Activated T-cell treated with anti-CD3 and anti-CD28 coated beads for 1 hour (primary cell): ENCODE measurements at regions not wholly inside any gene's neighbourhood (a gene's known extent, or its start where the extent isn't known, plus 50 kb on each side); places are given as distances from the start of the nearest gene placed in this dataset.

Source experiments
- DNase-seq: peaks from one replicate; pipeline ENCODE4 v3.0.0-alpha.2; 2020; ENCODE audit warnings: low read depth

DNA sequence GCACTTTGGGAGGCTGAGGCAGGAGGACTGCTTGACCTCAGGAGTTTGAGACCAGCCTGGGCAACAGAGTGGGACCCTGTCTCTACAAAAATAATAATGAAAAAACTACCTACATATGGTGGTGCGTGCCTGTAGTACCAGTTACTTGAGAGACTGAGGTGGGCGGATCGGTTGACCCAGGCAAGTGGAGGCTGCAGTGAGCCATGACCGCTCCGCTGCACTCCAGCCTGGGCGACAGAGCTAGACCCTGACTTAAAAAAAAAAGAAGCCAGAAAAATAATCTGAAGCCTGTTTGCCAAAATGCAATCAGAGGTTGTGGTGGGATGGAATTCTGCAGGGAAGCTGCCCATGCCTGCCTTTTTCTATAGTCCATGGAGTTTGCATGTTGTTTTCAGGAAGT, 50.4 kb upstream of the GGTA1 start:
- no peak for DNase-seq

DNA sequence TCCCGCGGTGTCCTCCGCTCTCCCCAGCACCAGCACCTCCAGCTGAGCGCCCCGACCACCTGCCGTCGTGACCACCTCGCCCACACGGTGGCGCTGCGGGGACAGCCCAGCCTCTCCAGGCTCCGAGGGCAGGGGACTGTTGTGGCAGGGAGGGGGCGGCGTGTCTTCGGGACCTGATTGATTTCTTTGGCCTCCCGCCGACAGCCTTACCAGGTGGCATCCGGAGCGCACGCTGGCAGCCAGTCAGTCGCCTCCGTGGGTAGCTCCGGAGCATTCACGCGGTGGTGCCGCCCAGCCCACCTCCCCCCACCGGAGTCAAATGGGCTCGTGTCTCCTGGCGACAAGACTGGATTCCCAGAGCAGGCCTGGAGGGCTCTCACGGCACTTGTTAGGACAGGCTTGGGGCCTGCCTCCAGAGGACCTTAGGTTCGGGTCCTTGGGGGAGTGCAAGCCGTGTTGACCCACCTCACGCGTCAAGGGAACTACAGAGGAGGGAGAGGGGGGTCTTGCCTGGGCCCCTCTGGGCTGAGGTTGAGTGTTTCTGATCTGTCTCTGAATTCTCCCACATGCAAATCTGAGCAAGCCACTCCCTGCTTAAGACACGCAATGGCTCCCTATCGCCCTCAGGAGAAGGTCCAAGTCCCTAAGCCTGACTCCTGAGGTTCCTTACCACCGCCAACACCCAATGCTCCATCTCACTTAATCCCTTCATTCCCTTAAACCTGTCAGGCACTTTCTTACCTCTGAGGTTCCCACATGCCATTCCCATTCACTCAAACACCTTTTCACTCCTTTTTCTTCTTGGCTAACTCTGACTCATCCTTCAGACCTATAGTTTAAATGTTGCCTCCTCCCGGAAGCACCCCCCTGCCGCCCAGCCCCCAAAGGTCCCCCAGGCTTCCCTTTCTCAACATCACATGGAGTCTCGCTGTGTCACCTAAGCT, 51.2 kb upstream of the GGTA1 start:
- peak; percentile 62 for DNase-seq

DNA sequence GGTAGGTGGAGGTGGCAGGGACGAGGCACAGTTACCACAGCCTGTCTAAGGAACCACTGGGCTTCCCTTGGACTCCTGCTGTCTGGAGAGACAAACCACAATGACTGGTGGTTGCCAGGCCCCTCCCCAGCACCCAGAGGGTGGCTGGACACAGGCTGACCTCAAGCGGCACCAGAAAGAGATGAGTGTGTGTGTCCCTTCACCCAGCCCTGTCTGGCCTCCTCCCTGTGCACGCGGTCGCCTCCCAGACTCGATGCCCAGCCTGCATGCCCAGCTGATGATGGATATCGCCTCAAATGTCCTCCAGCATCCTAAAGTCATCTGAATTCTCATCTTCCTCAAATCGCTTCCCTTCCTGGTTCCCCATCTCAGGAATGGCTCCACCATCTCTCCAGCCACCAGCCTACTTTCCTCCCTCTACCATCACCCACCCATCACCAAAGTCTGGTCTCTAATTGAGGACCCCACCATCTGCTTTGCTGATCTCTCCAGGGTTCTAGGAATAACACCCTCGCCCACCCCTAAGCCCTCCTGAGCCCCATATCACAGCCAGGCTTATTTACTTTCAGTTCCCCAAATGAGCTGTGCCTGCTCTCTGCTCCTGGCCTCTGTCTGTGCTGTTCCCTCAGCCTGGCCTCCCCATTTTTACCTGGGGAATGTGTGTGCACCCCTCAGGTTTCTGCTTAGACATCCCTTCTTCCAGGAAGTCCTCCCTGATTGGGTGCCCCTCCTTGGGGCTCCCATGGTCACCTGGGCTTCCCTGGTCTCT, 52.5 kb upstream of the GGTA1 start:
- DNase-seq = no peak

DNA sequence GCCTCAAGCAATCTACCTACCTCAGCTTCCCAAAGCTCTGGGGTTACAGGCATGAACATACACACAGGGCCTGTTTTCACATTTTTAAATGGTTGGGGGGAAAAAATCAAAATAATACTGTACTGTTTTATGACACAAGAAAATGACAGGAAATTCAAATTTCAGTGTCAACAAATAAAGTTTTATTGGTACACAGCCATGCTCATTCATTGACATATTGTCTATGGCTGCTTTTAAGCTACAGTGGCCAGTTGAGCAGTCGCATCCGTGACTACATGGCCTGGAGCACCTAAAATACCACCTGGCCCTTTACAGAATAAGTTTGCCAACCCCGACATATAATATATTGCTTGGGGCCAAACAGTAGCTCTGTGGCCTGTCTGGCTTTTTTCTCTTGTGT, 56.4 kb upstream of the GGTA1 start:
- no peak for DNase-seq

DNA sequence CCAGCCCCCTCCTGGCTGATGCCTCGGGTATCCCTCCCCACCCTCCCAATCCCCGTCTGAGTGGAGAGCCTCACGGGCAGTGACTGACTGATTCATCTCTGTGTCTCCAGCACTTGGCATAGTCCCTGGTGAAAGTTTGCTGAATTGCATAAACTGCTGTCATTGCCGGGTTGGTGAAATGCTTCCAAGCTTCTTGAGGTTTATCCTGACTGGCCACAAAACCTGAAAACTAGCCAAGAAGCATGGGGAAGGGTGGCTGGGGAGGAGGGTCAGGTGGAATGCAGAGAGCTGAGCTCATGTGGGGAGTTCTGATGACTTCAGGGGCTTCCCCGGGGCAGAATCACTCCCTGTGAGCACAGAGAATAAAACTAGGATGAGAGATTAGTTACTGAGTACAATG, 56.9 kb upstream of the GGTA1 start:
- no peak for DNase-seq

DNA sequence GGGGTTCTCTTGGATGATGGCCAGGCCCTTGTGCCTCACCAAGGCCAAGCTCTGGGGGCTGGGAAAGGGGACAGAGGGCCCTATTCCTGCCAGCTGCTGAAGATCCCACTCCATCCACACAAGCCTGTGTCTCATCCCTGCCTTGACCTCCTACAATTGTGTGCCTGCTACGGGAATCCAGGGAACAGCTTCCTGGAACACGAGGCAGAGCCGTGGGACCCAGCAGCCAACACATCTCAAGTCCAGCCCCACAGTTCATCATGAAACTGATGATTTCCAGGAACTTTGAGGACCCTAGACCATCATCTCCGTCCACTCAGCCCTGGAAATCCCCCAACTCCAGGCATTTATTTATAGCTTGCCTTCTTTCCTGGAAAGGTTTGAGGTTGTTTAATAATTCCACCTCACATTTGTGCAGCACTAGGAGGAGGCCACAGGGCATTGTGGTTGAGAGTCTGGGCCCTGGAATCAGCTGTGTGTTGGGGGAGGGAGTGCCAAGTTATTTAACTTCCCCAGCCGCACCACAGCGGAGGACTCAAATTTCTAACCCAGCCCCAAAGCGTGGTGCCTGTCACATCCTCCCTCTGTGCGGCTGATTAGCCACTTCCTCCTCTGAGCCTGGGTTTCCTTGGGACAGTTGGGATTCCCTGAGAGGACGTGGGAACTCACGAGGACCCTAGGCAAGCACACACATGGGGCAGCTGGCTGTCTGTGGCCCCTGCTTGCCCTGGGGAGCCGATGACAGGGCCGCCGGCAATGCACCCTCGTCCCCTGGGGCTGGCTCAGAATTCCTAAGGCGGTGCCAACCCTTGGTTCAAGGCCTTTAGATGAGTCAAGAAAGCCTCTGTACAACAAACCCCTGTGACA, 58.2 kb upstream of the GGTA1 start:
- DNase-seq = no peak

DNA sequence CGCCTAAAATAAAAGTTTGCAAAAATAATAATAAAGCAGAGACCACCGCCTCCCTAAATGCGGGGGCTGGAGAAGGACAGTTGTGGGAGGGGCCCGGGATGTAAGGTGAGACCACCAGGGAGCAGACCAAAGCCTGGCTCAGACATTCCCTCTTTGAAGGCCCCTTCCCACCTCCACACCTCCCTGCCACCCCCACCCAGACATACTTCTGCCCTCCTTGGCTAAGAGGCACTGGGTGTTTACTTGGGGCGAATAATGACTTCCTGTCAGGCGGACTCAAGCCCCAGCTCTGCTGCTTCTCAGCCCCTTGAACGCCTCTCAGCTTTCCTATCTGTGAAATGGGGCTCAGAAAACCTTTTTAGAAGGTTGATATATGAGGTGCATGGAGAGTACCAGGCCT, 58.8 kb upstream of the GGTA1 start:
- DNase-seq = no peak

DNA sequence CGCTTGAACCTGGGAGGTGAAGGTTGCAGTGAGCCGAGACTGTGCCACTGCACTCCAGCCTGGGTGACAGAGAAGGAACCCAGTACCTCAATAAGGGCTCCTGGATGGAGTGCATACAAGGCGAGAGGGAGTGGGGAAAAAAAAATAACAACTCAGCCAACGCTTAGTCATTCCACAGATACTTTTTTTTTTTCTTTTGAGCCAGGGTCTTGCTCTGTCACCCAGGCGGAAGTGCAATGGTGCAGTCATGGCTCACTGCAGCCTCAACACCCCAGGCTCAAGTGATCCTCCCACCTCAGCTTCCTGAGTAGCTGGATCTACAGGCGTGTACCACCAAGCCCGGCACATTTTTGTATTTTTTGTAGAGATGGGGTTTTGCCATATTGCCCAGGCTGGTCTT, 59.5 kb upstream of the GGTA1 start:
- no peak for DNase-seq

DNA sequence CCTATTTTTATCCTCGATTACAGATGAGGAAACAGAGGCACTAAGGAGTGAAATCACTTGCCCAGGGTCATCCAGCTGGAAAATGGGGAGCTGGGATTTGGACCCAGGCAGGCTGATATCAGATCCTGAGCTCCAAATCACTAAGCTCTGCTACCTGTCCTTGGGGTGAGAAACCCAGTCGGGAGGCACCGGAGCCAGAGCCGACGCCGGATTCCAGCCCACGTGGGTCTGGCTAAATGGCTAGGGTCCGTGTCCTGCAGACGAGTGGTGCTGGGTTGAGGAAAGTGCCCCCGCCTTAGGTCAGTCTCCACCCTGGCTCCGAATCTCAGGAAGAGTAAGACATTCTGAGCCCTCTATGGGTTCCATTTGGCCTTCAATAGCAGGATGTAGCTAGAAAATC, 61.3 kb upstream of the GGTA1 start:
- DNase-seq = no peak

DNA sequence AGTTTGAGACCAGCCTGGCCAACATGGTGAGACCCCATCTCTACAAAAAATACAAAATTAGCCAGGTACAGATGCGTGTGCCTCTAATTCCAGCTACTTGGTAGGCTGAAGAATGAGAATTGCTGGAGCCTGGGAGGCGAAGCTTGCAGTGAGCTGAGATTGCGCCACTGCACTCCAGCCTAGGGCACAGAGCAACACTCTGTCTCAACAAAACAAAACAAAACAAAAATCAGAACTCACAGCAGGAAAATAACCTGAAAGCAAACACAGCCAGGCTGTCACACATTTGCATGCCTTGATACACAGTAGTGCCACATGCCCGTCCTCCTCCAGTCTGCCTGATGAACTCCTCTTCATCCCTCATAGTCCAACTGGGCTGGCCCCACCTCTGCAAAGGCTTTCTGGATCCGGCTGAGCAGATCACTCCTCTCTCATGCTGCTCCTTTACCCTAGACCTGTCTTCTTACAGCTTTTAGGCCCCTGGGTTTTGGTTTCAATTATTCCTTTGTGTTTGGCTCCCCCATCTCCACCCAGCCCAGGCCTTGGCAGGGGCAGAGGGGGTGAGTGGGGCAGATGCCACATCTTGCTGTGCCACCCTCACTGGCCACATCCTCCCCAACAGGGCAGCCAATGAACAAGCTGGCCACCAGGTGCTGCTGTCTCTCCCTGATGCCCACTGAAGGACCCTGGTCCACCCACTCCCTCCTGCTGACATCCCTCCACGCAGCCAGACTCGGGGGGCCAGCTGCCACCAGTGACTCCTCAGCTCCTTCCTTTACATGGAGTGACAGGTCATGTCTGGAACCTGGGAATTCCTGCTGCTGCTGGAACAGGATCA, 62.0 kb upstream of the GGTA1 start:
- no peak for DNase-seq

DNA sequence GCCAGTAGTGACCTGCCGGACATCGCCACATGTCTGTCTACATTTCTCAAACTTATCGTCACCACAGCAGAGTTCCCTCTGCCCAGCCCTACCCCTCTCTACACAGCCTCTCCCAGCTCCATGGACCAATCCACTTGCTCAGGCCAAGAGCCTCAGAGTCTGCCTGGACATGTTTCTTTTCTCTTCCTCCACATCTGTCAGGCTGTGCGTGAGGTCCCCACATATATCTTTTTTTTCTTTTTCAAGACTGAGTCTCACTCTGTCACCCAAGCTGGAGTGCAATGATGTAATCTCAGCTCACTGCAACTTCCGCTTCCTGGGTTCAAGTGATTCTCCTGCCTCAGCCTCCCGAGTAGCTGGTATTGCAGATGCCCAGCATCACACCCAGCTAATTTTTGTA, 62.7 kb upstream of the GGTA1 start:
- no peak for DNase-seq

DNA sequence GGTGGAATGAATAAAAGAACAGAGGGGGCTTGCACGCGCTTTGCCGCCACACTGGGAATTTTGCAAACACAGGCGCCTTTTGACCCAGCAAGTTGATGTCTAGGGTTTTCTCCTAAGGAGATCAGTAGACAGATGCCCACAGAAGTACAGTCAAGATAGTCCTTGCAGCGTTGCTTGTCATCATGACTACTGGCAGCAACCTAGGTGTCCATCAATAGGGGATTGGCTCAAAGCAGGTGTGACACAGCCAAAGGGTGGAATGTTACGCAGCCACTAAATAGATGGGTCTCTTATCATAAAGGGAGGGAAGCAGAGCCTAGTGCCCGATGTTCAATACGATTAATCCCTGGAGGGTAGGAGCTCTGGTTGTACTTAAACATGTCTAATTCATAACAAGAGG, 63.8 kb upstream of the GGTA1 start:
- no peak for DNase-seq

DNA sequence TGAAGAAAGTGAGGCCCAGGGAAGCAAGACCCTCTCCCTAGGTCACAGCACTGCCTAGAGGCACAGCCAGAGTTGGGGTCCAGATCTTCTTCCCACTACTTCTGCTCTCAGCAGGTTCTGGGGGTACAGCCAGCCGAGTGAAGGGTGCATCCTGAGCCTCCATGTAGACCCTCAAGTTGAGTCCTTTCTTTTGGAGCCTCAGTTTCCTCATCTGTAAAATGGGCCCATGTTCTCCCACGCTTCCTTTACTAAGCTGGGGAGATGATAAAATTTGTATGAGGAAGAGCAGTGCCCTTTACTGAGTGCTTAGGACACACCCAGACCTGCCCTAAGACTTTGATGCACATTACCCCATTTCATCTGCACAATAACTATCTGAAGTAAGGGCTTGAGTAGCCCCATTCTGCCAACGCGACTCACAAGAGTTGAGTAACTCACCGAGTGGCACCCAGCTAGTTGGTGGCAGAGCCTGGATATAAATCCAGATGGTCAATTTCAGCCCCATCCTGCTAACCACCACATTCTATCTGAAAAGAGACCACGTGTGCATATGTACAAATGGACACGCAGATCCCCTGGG, 64.3 kb upstream of the GGTA1 start:
- DNase-seq = no peak

DNA sequence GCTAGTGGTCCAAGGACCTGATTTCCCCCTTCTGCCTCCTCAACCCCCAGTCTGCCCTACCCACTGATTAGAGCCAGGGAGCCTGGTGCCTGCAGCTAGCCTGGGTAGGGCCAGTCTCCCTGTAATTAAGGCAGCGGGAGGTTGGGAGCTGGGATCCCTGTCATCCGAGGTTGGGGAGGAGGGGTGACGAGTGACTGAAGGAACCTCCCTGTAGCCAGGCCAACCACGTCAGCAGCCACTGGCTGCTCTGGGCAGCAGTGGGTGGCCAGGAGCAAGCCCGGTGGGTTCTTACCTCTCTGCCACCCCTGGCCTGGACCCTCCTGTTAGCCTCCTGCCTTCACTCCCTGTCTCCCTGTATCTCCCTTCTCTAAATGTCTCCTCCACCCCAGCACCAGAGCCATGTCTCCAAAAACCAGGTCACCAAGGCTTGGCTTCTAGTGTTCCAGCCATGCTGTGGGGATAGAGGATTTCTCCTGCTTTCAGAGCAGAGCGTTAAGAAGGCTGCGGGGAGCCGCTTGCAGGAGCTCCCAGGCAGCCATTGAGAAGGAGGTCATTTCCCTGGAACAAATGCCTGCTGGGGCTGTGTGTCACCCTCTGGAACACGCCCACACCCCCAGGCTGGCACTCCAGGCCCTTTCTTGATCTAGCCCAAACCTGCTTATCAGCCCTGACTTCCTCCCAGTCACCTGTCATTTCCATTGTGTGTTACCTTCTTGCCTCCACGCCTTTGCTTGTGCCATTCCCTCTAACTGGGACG, 65.0 kb upstream of the GGTA1 start:
- DNase-seq = no peak

DNA sequence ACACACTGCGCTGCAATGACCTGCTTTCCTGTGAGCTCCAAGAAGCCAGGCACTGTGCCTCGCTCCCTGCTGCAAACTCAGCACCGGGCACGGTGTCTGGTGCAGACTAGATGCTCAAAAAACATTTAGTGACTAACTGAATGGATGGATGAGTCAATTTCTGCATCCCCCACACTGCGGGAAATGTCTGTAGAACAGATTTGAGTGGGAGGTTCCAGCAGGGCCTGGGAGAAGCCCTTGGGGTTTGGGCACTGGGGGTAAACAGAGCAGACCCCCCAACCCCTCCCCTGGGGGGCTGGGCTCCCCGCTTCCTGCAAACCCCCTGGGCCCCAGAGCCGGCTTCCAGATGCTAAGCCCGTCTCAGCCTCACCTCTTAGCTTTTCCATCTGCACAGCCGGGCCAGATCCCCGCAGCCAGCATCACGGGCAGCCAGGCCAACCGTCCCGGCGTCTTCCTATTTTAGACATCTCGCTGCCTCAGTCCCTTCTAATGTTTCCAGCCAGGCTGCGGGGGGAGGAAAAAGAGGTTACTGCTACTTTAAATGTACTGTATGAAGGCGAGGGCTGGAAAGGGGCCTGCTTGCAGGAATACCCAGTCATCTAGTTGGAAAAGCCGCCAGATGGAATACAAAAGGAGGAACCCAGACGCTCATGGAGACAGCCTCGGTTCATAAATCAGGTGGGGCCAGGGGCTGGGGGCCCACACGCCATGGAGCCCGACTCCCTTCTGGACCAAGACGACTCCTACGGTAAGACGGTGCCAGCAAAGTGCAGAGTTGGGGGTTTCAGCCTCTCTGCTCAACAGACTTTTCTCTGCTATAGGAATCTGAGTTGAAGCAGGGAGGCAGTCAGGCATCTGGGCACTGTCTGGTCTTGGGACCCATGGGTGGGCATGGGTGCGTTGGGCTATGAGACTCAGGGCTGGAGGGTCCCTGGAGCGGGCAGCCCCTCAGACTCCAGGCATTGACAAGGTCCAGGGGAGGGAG, 67.1 kb upstream of the GGTA1 start:
- no peak for DNase-seq

DNA sequence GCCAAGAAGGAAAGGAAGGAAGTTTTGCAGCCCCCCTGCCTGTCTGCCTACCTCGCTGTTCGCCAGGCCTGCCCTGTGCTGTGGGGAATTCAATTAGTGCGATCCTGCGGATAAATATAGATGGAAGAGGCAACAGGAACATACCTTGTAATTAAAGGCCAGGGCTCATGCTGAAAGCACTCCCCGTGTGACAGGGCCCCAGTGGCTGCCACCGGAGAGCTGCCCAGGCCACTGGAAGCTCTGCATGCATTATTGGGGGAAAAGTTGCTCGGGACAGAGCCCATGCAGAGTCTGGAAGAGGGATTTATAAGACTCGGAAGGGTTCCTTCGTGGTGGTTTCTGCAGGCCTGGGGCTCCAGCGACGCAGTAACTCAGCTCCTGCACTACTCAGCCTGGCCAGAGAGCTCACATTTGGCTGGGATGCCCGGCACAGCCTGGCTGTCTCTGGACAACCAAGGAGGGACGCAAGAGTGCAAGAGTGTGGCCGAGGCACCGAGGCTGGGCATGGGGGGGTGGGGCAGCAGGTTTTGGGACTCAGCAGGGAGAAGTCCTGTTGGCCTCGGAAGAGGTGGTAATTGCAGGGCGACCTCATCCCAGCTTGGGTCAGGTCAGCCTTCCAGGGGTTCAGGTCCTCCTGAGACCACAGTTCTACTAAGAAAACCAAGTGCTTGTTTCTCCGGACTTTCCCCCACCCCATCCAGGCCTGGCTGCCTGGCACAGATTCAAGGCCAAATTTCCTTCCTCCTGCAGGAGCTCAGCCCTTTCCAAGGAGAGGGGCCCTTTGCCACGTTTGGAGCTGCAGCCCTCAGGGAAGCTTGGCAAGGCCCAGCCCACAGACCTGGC, 68.1 kb upstream of the GGTA1 start:
- DNase-seq = no peak

DNA sequence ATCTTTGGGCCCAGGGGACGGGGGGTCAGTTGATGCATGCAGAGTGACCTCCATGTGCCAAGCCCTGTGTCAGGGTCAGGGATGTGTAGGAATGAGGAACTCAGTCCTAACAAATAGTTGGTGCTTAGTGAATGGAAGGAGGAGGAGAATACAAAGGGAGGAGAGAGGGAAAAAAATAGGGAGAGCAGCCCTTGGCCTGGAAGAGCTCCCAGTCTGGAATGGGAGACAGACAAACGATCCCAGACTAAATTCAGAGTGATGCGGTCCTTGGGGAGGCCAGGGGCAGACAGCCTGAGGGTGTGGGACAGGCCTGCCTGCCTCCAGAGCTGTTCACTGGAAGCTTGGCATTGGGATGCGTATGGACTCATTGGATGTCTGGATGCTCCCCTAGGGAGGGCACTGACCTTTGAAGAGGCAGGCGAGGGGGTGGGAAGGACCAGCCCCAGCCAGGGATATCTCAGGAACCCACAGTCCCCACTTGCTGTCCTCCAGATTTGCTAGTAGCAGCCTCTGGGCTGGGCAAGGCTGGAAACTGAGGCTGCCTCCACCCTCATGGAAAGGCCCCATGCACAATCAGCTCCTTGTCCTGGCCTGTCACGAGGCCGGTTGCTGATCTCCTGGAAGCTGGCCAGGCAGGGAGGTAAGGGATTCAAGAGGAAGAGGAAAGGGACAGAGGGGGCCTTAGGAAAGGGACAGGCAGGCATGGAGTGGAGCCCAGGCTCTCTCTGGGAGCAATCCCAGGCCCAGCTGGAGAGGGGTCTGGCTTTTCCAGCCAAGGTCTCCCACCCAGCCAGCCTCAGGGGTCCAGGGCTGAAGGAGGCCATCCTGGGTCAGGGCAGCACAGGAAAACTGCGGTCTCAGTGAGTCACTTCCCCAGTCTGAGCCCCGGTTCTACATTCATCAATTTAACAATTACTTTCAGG, 69.0 kb upstream of the GGTA1 start:
- DNase-seq = no peak
